Keratinocyte (primary cell): ENCODE measurements at regions not wholly inside any gene's neighbourhood (a gene's known extent, or its start where the extent isn't known, plus 50 kb on each side); places are given as distances from the start of the nearest gene placed in this dataset.

Experiments
- DNase-seq: peaks from one replicate; pipeline ENCODE4 v3.0.0-alpha.2; 2011; ENCODE audit warnings: low read depth, missing footprints, low spot score
- FAIRE-seq: peaks from 2 replicates; lab custom pipeline; 2011; peaks lifted over from hg19 to GRCh38; lab: Jason Lieb, UNC
- H2AFZ ChIP-seq: 2 replicates; pipeline ENCODE4 v1.6.0; 2012; ENCODE audit warnings: low read length, control low read depth, inconsistent platforms; ENCODE audit not compliant: control insufficient read depth
- H3K27ac ChIP-seq: 2 replicates; pipeline ENCODE4 v1.5.1; 2011; ENCODE audit warnings: low read length; ENCODE audit not compliant: control insufficient read depth, insufficient read depth
- H3K27me3 ChIP-seq: 3 replicates; pipeline ENCODE4 v1.6.0; 2011; ENCODE audit warnings: low read length; ENCODE audit not compliant: control insufficient read depth, insufficient read depth; ENCODE audit errors: extremely low read depth
- H3K36me3 ChIP-seq, 2 experiments: 2 replicates in 1 of 2; 3 replicates in 1 of 2; pipeline ENCODE4 v1.5.1; 2011; ENCODE audit warnings: low read length in 2 of 2, mild to moderate bottlenecking in 1 of 2; ENCODE audit not compliant: control insufficient read depth in 2 of 2, insufficient read depth in 2 of 2; ENCODE audit errors: extremely low read depth in 1 of 2
- H3K4me1 ChIP-seq: 3 replicates; pipeline ENCODE4 v1.5.1; 2011; ENCODE audit warnings: low read length; ENCODE audit not compliant: control insufficient read depth, insufficient read depth; ENCODE audit errors: extremely low read depth
- H3K4me2 ChIP-seq: 3 replicates; pipeline ENCODE4 v1.6.0; 2011; ENCODE audit warnings: low read depth, low read length; ENCODE audit not compliant: control insufficient read depth, insufficient read depth; ENCODE audit errors: extremely low read depth
- H3K4me3 ChIP-seq, 3 experiments: fragments of 200-600 bp in 1 of 3; sonication (generic) in 1 of 3; 2 replicates in 2 of 3; 3 replicates in 1 of 3; pipeline ENCODE4 v1.5.1; 2011 to 2016; ENCODE audit warnings: low read length in 3 of 3, mild to moderate bottlenecking in 3 of 3, control low read depth in 2 of 3, inconsistent platforms in 1 of 3, low read depth in 1 of 3, mixed read lengths in 1 of 3, mixed run types in 1 of 3, moderate library complexity in 1 of 3; ENCODE audit not compliant: control insufficient read depth in 2 of 3, insufficient read depth in 2 of 3; ENCODE audit errors: extremely low read depth in 1 of 3
- H3K79me2 ChIP-seq: 2 replicates; pipeline ENCODE4 v1.6.0; 2012; ENCODE audit warnings: low read length; ENCODE audit not compliant: control insufficient read depth, insufficient read depth
- H3K9ac ChIP-seq: 3 replicates; pipeline ENCODE4 v1.6.0; 2011; ENCODE audit warnings: low read length; ENCODE audit not compliant: control insufficient read depth, insufficient read depth; ENCODE audit errors: extremely low read depth
- H3K9me1 ChIP-seq: 3 replicates; pipeline ENCODE4 v1.6.0; 2011; ENCODE audit warnings: low read length; ENCODE audit not compliant: control insufficient read depth, insufficient read depth; ENCODE audit errors: extremely low read depth
- H3K9me3 ChIP-seq: 2 replicates; pipeline ENCODE4 v1.5.1; 2012; ENCODE audit warnings: low read depth, low read length; ENCODE audit not compliant: control insufficient read depth
- H4K20me1 ChIP-seq: 3 replicates; pipeline ENCODE4 v1.6.0; 2011; ENCODE audit warnings: low read length; ENCODE audit not compliant: control insufficient read depth, insufficient read depth; ENCODE audit errors: extremely low read depth
- EZH2 ChIP-seq: IDR thresholded peaks from one replicate; pipeline ENCODE4 v1.6.1; 2012; ENCODE audit warnings: inconsistent platforms, mild to moderate bottlenecking, low read length, moderate library complexity
- dilution Hi-C: fragments of 300-500 bp; cut with MboI; formaldehyde crosslinking; loops from one replicate; pipeline ENCODE4 v1.7.0; 2020; ENCODE audit warnings: low sequenced_read_pairs; ENCODE audit not compliant: extremely low pct_ligation_motif_present
- TF ChIP-seq, protein P1 (sequence below), 3 experiments: IDR thresholded peaks in 1 of 3; conservative IDR thresholded peaks in 1 of 3; optimal IDR thresholded peaks in 1 of 3; 2 replicates in 2 of 3; 3 replicates in 1 of 3; pipeline versions ENCODE3 to v1.5.1; 2011; ENCODE audit warnings: low read length in 3 of 3, mild to moderate bottlenecking in 3 of 3, moderate library complexity in 2 of 3, control low read depth in 1 of 3, inconsistent platforms in 1 of 3; ENCODE audit not compliant: insufficient read depth in 2 of 3; ENCODE audit errors: extremely low read depth in 1 of 3

DNA sequence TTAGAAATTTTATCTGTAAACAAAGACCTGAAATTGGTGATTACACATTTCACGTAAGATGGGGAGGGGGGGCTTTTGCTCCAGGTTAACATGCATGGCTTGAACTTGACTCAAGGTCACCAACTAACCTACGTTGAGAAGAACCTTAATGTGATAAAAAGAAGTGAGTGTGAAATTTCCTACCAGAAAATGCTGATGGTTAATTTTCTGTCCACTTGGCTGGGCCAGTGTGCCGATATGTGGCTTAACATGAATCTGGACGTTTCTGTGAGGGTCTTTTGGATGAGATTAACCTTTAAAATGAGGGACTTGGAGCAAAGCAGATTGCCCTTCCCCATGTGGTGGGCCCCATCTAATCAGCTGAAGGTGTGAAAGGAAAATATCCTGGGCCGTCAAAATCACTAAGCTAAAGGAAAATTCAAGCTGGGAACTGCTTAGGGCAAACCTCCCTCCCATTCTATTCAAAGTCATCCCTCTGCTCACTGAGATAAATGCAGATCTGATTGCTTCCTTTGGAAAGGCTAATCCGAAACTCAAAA lies 107.3 kb upstream of the ENPP6 start:
- dilution Hi-C loops: no loop called here
- FAIRE-seq: no peak

DNA sequence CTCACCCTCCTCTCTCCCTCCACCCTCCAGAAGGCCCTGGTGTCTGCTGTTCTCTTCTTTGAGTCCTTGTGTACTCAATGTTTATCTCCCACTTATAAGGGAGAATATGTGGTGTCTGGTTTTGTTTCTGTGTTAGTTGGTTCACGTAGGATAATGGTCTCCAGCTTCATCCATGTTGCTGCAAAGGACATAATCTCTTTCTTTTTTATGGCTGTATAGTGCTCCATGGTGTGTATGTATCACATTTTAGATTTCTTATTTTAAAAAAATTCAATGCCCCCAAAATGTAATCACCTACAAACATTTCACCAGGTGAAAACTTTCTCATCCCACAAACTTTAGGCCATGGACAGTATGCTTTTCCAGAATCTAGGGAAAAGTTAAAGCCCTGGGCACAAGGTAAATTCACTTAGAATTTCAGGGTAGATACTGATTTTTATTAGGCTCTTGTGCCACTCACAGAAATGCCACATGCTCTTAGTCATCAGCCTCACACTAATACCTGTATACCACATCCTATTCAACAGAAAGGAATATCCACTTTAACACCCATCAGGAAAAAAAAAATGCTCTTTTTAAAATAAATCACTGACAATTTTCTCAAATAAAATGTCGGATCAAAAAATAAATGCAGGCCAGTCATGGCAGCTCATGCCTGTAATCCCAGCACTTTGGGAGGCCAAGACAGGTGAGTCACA lies 104.8 kb upstream of the ENPP6 start:
- H3K4me3 ChIP-seq: no peak overlapping the region
- H2AFZ ChIP-seq: no peak overlapping the region
- no peak overlapping the region for H3K27ac ChIP-seq
- H3K27me3 ChIP-seq: no peaks in the 10 kb centered on the region
- H3K36me3 ChIP-seq: no peaks in the 10 kb centered on the region
- no peak for FAIRE-seq
- no peaks in the 10 kb centered on the region for H3K9me1 ChIP-seq
- H4K20me1 ChIP-seq: no peaks in the 10 kb centered on the region
- no peak for TF ChIP-seq EZH2
- TF ChIP-seq, protein P1, sequence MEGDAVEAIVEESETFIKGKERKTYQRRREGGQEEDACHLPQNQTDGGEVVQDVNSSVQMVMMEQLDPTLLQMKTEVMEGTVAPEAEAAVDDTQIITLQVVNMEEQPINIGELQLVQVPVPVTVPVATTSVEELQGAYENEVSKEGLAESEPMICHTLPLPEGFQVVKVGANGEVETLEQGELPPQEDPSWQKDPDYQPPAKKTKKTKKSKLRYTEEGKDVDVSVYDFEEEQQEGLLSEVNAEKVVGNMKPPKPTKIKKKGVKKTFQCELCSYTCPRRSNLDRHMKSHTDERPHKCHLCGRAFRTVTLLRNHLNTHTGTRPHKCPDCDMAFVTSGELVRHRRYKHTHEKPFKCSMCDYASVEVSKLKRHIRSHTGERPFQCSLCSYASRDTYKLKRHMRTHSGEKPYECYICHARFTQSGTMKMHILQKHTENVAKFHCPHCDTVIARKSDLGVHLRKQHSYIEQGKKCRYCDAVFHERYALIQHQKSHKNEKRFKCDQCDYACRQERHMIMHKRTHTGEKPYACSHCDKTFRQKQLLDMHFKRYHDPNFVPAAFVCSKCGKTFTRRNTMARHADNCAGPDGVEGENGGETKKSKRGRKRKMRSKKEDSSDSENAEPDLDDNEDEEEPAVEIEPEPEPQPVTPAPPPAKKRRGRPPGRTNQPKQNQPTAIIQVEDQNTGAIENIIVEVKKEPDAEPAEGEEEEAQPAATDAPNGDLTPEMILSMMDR (optimal IDR thresholded peaks at IDR 0.05 in 1 of 3, IDR thresholded peaks at IDR 0.05 in 1 of 3, conservative IDR thresholded peaks at IDR 0.05 in 1 of 3; ENCODE audit: extremely low read depth in 1 of 3, insufficient read depth in 2 of 3, low read length in 3 of 3): no peak
- H3K4me2 ChIP-seq: no peak overlapping the region
- H3K4me1 ChIP-seq: no peaks in the 10 kb centered on the region
- no peaks in the 10 kb centered on the region for H3K79me2 ChIP-seq
- DNase-seq: no peak
- dilution Hi-C loops: no loop called here
- H3K9ac ChIP-seq: no peak overlapping the region
- H3K9me3 ChIP-seq: peaks cover 2% of the 10 kb centered on the region

More for the DNA sequence above, 107.3 kb upstream of the ENPP6 start:
- no peak for DNase-seq
- H3K79me2 ChIP-seq: no peaks in the 10 kb centered on the region
- no peak overlapping the region for H3K4me2 ChIP-seq
- no peaks in the 10 kb centered on the region for H3K9me1 ChIP-seq
- H3K36me3 ChIP-seq: no peaks in the 10 kb centered on the region
- TF ChIP-seq, protein P1 (optimal IDR thresholded peaks at IDR 0.05 in 1 of 3, IDR thresholded peaks at IDR 0.05 in 1 of 3, conservative IDR thresholded peaks at IDR 0.05 in 1 of 3; ENCODE audit: extremely low read depth in 1 of 3, insufficient read depth in 2 of 3, low read length in 3 of 3): no peak
- no peak for TF ChIP-seq EZH2
- peaks cover 16% of the 10 kb centered on the region for H3K4me1 ChIP-seq
- no peak overlapping the region for H2AFZ ChIP-seq
- H3K27ac ChIP-seq: no peak overlapping the region
- H3K27me3 ChIP-seq: no peaks in the 10 kb centered on the region
- H3K4me3 ChIP-seq: no peak overlapping the region
- peaks cover 2% of the 10 kb centered on the region for H3K9me3 ChIP-seq
- no peaks in the 10 kb centered on the region for H4K20me1 ChIP-seq
- H3K9ac ChIP-seq: no peak overlapping the region
